ENCODE measurements at regions not wholly inside any gene's neighbourhood (a gene's known extent, or its start where the extent isn't known, plus 50 kb on each side); places are given as distances from the start of the nearest gene placed in this dataset.

DNA sequence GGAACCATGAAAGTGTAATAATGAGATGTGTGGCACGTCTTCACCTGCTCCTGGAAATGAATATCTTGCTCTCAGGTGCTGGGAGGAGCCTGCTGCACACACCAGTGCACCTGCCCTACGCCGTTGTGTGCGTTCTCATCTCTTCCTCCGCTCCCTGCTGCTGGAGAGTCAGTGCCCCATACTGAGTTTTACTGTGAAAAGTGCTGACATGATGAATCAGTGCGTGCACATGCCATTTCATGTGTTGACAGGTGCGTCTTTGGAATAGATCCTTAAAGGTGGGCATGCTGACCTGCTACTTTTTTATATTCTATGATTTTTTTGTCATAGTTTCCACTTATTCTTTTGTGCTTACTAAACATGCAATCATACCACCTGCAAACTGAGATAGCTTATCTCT lies 1015.8 kb downstream of the BRD1 start:
- Histone ChIP-seq H3K4me3 (no peak overlapping the region), H3K36me3 (ENCODE audit: insufficient read depth in 1 of 2, low read depth in 1 of 2) (no peaks in the 10 kb centered on the region), H3K27ac (no peak overlapping the region), H3K4me1 (no peaks in the 10 kb centered on the region), H3K9me3 (no peaks in the 10 kb centered on the region), H3K27me3 (ENCODE audit: insufficient read depth in 3 of 3, low read length in 2 of 3) (peaks cover 0 to 3% (median 2%) of the 10 kb centered on the region in 3 donors)
- intact Hi-C loops (cut with DNase I), result no loop called here
- WGBS, 3 donors, result 76 to 81% (median 81%) methylated on average over 7 of the region's 7 CpGs
- TF ChIP-seq, protein P1, sequence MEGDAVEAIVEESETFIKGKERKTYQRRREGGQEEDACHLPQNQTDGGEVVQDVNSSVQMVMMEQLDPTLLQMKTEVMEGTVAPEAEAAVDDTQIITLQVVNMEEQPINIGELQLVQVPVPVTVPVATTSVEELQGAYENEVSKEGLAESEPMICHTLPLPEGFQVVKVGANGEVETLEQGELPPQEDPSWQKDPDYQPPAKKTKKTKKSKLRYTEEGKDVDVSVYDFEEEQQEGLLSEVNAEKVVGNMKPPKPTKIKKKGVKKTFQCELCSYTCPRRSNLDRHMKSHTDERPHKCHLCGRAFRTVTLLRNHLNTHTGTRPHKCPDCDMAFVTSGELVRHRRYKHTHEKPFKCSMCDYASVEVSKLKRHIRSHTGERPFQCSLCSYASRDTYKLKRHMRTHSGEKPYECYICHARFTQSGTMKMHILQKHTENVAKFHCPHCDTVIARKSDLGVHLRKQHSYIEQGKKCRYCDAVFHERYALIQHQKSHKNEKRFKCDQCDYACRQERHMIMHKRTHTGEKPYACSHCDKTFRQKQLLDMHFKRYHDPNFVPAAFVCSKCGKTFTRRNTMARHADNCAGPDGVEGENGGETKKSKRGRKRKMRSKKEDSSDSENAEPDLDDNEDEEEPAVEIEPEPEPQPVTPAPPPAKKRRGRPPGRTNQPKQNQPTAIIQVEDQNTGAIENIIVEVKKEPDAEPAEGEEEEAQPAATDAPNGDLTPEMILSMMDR (IDR thresholded peaks at IDR 0.05), result no peak
- ATAC-seq (no peak), DNase-seq (no peak)

DNA sequence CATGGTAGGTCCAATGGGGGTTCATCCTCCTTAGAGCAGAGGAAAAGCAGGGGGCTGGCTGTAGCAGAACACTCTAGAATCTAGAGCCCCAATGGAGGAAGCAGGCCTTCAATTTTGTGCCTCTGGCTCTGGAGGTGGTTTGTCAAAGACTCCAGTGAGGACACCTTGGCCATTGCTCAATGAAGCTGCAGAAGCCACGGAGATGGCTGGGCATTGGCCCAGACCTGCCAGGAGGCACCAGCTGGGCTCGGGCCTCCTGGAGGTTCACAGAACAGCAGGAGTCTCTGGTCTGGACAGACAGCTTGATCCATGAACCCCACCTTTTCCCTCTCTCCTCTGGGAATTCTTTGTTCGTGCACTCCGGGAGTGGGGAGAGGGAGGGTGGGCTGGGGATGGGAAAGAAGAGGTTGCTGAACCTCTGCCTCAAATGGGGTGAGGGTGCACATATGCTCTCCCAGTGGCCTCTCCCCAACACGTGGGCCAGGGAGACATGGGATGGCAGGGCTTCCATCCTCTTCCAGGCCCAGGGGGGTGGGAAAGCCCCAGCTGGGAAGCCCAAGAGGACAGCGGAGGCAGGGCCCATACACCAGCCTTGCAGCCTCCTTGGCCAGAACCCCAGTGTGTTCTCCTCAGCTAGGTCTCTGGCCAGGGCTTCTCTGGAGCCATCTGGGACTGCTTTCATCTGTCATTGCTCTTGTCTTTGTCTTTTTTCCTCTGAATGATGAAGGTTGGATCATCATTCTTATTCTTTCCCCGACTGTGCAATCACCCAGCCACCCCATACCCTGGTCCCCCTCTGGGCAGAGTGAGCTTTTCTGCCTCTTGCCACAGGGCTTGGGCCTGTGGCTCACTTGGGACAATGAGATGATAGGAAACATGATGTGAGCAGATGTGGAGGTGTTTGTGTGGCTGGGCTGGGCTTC lies 1019.4 kb downstream of the BRD1 start:
- DNase-seq (no peak), ATAC-seq (no peak)
- TF ChIP-seq, protein P1 (IDR thresholded peaks at IDR 0.05), result no peak
- Histone ChIP-seq H3K4me3 (no peak overlapping the region), H3K27ac (no peak overlapping the region), H3K27me3 (ENCODE audit: insufficient read depth in 3 of 3, low read length in 2 of 3) (peaks cover 0 to 9% (median 2%) of the 10 kb centered on the region in 3 donors), H3K36me3 (ENCODE audit: insufficient read depth in 1 of 2, low read depth in 1 of 2) (no peaks in the 10 kb centered on the region), H3K9me3 (no peaks in the 10 kb centered on the region), H3K4me1 (no peaks in the 10 kb centered on the region)
- intact Hi-C loops (cut with DNase I), result no loop called here
- 64 to 74% (median 69%) methylated on average over 7 of the region's 7 CpGs for WGBS, 3 donors

DNA sequence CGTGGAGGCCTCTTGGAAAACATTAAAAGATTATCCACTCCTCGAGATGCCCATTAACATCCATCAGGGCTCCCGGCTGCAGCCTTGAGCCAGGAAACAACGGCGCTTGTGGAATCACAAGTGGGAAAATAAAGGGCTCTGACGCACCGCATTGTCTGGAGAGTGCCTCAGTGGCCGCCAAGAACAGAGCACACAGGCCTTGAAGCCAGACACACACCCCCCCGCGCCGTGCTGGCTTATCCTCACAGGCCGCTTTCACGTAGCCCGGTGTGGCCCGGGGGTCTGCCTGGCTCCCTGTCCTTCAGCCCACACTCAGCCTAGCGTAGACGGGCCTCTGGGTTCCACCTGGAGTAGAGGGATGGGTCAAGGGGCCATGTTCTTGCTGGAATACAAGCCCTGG lies 1020.5 kb downstream of the BRD1 start:
- 81 to 88% (median 84%) methylated on average over 17 of the region's 17 CpGs for WGBS, 3 donors
- no peak overlapping the region for H3K27ac ChIP-seq
- intact Hi-C loops (cut with DNase I), result no loop called here
- TF ChIP-seq, protein P1 (IDR thresholded peaks at IDR 0.05), result no peak
- H3K4me3 ChIP-seq, result no peak overlapping the region
- no peak for ATAC-seq
- peaks cover 0 to 9% (median 0%) of the 10 kb centered on the region in 3 donors for H3K27me3 ChIP-seq (ENCODE audit: insufficient read depth in 3 of 3, low read length in 2 of 3)
- no peaks in the 10 kb centered on the region for H3K9me3 ChIP-seq
- no peaks in the 10 kb centered on the region for H3K36me3 ChIP-seq (ENCODE audit: insufficient read depth in 1 of 2, low read depth in 1 of 2)
- DNase-seq, result no peak
- no peaks in the 10 kb centered on the region for H3K4me1 ChIP-seq

DNA sequence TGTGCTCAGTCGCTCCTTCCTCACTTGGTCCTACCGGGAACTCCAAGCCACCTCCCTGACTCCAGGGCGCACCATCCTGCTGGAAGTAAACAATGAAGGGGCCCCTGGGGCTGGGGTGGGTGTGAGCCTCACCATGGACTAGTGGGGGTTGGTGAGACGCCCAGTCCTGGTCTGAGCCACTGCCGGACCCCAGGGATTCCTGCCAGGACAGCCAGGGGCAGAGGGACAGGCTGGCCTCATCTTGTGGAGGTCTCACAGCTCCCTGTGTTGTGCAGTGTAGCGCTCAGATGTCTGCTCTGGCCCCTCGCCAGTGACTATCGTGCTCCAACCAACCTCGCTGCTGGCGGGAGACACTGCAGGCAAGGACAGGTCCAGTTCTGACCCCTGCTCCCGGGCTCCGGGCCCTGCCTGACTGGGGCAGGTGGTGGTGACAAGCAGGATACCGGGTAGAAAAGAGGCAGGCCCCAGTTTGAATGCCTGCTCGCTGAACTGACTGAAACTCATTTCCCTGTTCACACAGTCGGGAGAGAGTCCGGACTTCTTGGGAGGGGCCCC lies 1021.4 kb downstream of the BRD1 start:
- intact Hi-C loops (cut with DNase I), result no loop called here
- peaks cover 0 to 9% (median 0%) of the 10 kb centered on the region in 3 donors for H3K27me3 ChIP-seq (ENCODE audit: insufficient read depth in 3 of 3, low read length in 2 of 3)
- no peaks in the 10 kb centered on the region for H3K4me1 ChIP-seq
- H3K4me3 ChIP-seq, result no peak overlapping the region
- DNase-seq (no peak), ATAC-seq (no peak)
- H3K9me3 ChIP-seq, result no peaks in the 10 kb centered on the region
- no peaks in the 10 kb centered on the region for H3K36me3 ChIP-seq (ENCODE audit: insufficient read depth in 1 of 2, low read depth in 1 of 2)
- no peak overlapping the region for H3K27ac ChIP-seq
- 46 to 48% (median 47%) methylated on average over 15 to 16 of the region's 16 CpGs for WGBS, 3 donors
- TF ChIP-seq, protein P1 (IDR thresholded peaks at IDR 0.05), result no peak

All from psoas muscle (tissue), 7 donors.